ENCODE measurements at regions not wholly inside any gene's neighbourhood (a gene's known extent, or its start where the extent isn't known, plus 50 kb on each side); places are given as distances from the start of the nearest gene placed in this dataset.

GRCh38 chr14:71460091-71460490, 472.1 kb upstream of the RGS6 start:
- TF ChIP-seq CTCF (IDR thresholded peaks at IDR 0.05) (no peak), GABPB1 (CRISPR knock-in tag; IDR thresholded peaks at IDR 0.05) (no peak), E2F1 (CRISPR knock-in tag; IDR thresholded peaks at IDR 0.05) (no peak), PRDM15 (CRISPR knock-in tag; IDR thresholded peaks at IDR 0.05) (no peak), MYBL2 (CRISPR knock-in tag; IDR thresholded peaks at IDR 0.05) (no peak), ZNF423 (CRISPR knock-in tag; IDR thresholded peaks at IDR 0.05) (no peak), MAX (CRISPR knock-in tag; IDR thresholded peaks at IDR 0.05) (no peak), CREM (CRISPR knock-in tag; IDR thresholded peaks at IDR 0.05) (no peak), USF1 (CRISPR knock-in tag; IDR thresholded peaks at IDR 0.05) (no peak), ESRRA (CRISPR knock-in tag; IDR thresholded peaks at IDR 0.05; ENCODE audit: borderline replicate concordance) (no peak), USF2 (CRISPR knock-in tag; IDR thresholded peaks at IDR 0.05) (no peak), ATF1 (CRISPR knock-in tag; IDR thresholded peaks at IDR 0.05) (no peak), JUN (CRISPR knock-in tag; IDR thresholded peaks at IDR 0.05) (no peak), E2F5 (CRISPR knock-in tag; IDR thresholded peaks at IDR 0.05) (no peak)

Measured in WTC11 (cell line).